Keratinocyte (primary cell): ENCODE measurements at regions not wholly inside any gene's neighbourhood (a gene's known extent, or its start where the extent isn't known, plus 50 kb on each side); places are given as distances from the start of the nearest gene placed in this dataset.
A peak's percentile ranks its signal among the peaks of the same experiment; 100 is the strongest.

Experiments used
- DNase-seq: peaks from one replicate; pipeline ENCODE4 v3.0.0-alpha.2; 2011; ENCODE audit warnings: low read depth, missing footprints, low spot score
- FAIRE-seq: peaks from 2 replicates; lab custom pipeline; 2011; peaks lifted over from hg19 to GRCh38; lab: Jason Lieb, UNC
- H2AFZ ChIP-seq: 2 replicates; pipeline ENCODE4 v1.6.0; 2012; ENCODE audit warnings: low read length, control low read depth, inconsistent platforms; ENCODE audit not compliant: control insufficient read depth
- H3K27ac ChIP-seq: 2 replicates; pipeline ENCODE4 v1.5.1; 2011; ENCODE audit warnings: low read length; ENCODE audit not compliant: control insufficient read depth, insufficient read depth
- H3K27me3 ChIP-seq: 3 replicates; pipeline ENCODE4 v1.6.0; 2011; ENCODE audit warnings: low read length; ENCODE audit not compliant: control insufficient read depth, insufficient read depth; ENCODE audit errors: extremely low read depth
- H3K36me3 ChIP-seq, 2 experiments: 2 replicates in 1 of 2; 3 replicates in 1 of 2; pipeline ENCODE4 v1.5.1; 2011; ENCODE audit warnings: low read length in 2 of 2, mild to moderate bottlenecking in 1 of 2; ENCODE audit not compliant: control insufficient read depth in 2 of 2, insufficient read depth in 2 of 2; ENCODE audit errors: extremely low read depth in 1 of 2
- H3K4me1 ChIP-seq: 3 replicates; pipeline ENCODE4 v1.5.1; 2011; ENCODE audit warnings: low read length; ENCODE audit not compliant: control insufficient read depth, insufficient read depth; ENCODE audit errors: extremely low read depth
- H3K4me2 ChIP-seq: 3 replicates; pipeline ENCODE4 v1.6.0; 2011; ENCODE audit warnings: low read depth, low read length; ENCODE audit not compliant: control insufficient read depth, insufficient read depth; ENCODE audit errors: extremely low read depth
- H3K4me3 ChIP-seq, 3 experiments: fragments of 200-600 bp in 1 of 3; sonication (generic) in 1 of 3; 2 replicates in 2 of 3; 3 replicates in 1 of 3; pipeline ENCODE4 v1.5.1; 2011 to 2016; ENCODE audit warnings: low read length in 3 of 3, mild to moderate bottlenecking in 3 of 3, control low read depth in 2 of 3, inconsistent platforms in 1 of 3, low read depth in 1 of 3, mixed read lengths in 1 of 3, mixed run types in 1 of 3, moderate library complexity in 1 of 3; ENCODE audit not compliant: control insufficient read depth in 2 of 3, insufficient read depth in 2 of 3; ENCODE audit errors: extremely low read depth in 1 of 3
- H3K79me2 ChIP-seq: 2 replicates; pipeline ENCODE4 v1.6.0; 2012; ENCODE audit warnings: low read length; ENCODE audit not compliant: control insufficient read depth, insufficient read depth
- H3K9ac ChIP-seq: 3 replicates; pipeline ENCODE4 v1.6.0; 2011; ENCODE audit warnings: low read length; ENCODE audit not compliant: control insufficient read depth, insufficient read depth; ENCODE audit errors: extremely low read depth
- H3K9me1 ChIP-seq: 3 replicates; pipeline ENCODE4 v1.6.0; 2011; ENCODE audit warnings: low read length; ENCODE audit not compliant: control insufficient read depth, insufficient read depth; ENCODE audit errors: extremely low read depth
- H3K9me3 ChIP-seq: 2 replicates; pipeline ENCODE4 v1.5.1; 2012; ENCODE audit warnings: low read depth, low read length; ENCODE audit not compliant: control insufficient read depth
- H4K20me1 ChIP-seq: 3 replicates; pipeline ENCODE4 v1.6.0; 2011; ENCODE audit warnings: low read length; ENCODE audit not compliant: control insufficient read depth, insufficient read depth; ENCODE audit errors: extremely low read depth
- EZH2 ChIP-seq: IDR thresholded peaks from one replicate; pipeline ENCODE4 v1.6.1; 2012; ENCODE audit warnings: inconsistent platforms, mild to moderate bottlenecking, low read length, moderate library complexity
- dilution Hi-C: fragments of 300-500 bp; cut with MboI; formaldehyde crosslinking; loops from one replicate; pipeline ENCODE4 v1.7.0; 2020; ENCODE audit warnings: low sequenced_read_pairs; ENCODE audit not compliant: extremely low pct_ligation_motif_present
- TF ChIP-seq, protein P1 (sequence below), 3 experiments: IDR thresholded peaks in 1 of 3; conservative IDR thresholded peaks in 1 of 3; optimal IDR thresholded peaks in 1 of 3; 2 replicates in 2 of 3; 3 replicates in 1 of 3; pipeline versions ENCODE3 to v1.5.1; 2011; ENCODE audit warnings: low read length in 3 of 3, mild to moderate bottlenecking in 3 of 3, moderate library complexity in 2 of 3, control low read depth in 1 of 3, inconsistent platforms in 1 of 3; ENCODE audit not compliant: insufficient read depth in 2 of 3; ENCODE audit errors: extremely low read depth in 1 of 3

GRCh38 chr20:11553603-11554002 is 364.1 kb upstream of the BTBD3 start:
- H3K9ac ChIP-seq, result no peak overlapping the region
- H3K9me1 ChIP-seq, result no peaks in the 10 kb centered on the region
- H3K36me3 ChIP-seq, result no peaks in the 10 kb centered on the region
- H3K4me3 ChIP-seq, result no peak overlapping the region
- H3K4me1 ChIP-seq, result no peaks in the 10 kb centered on the region
- no peak overlapping the region for H3K4me2 ChIP-seq
- no peak overlapping the region for H2AFZ ChIP-seq
- no peaks in the 10 kb centered on the region for H4K20me1 ChIP-seq
- TF ChIP-seq, protein P1, sequence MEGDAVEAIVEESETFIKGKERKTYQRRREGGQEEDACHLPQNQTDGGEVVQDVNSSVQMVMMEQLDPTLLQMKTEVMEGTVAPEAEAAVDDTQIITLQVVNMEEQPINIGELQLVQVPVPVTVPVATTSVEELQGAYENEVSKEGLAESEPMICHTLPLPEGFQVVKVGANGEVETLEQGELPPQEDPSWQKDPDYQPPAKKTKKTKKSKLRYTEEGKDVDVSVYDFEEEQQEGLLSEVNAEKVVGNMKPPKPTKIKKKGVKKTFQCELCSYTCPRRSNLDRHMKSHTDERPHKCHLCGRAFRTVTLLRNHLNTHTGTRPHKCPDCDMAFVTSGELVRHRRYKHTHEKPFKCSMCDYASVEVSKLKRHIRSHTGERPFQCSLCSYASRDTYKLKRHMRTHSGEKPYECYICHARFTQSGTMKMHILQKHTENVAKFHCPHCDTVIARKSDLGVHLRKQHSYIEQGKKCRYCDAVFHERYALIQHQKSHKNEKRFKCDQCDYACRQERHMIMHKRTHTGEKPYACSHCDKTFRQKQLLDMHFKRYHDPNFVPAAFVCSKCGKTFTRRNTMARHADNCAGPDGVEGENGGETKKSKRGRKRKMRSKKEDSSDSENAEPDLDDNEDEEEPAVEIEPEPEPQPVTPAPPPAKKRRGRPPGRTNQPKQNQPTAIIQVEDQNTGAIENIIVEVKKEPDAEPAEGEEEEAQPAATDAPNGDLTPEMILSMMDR (optimal IDR thresholded peaks at IDR 0.05 in 1 of 3, IDR thresholded peaks at IDR 0.05 in 1 of 3, conservative IDR thresholded peaks at IDR 0.05 in 1 of 3; ENCODE audit: extremely low read depth in 1 of 3, insufficient read depth in 2 of 3, low read length in 3 of 3), result peak; percentile 33 to 44 (median 34)
- no peak for TF ChIP-seq EZH2
- dilution Hi-C loops, result no loop called here
- H3K27me3 ChIP-seq, result no peaks in the 10 kb centered on the region
- H3K9me3 ChIP-seq, result no peaks in the 10 kb centered on the region
- DNase-seq (no peak), FAIRE-seq (peak; percentile 68)
- H3K27ac ChIP-seq, result no peak overlapping the region
- H3K79me2 ChIP-seq, result no peaks in the 10 kb centered on the region

DNA sequence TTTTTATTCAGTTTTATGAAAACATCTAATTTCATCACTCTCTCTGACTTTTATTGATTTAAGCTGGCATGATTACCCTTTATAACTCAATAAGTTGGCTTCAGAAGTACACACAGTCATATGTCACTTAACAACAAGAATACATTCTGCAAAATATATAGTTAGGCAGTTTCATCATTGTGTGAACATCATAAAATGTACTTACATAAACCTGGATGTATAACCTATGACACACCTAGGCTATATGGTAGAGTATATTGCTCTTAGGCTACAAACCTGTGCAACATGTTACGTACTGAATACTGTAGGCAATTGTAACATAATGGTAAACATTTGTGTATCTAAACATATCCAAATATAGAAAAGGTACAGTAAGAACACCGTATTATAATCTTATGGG is 362.2 kb upstream of the BTBD3 start:
- dilution Hi-C loops, result no loop called here
- no peak for FAIRE-seq

More for the DNA sequence above, 362.2 kb upstream of the BTBD3 start:
- Histone ChIP-seq H3K9me3 (no peaks in the 10 kb centered on the region), H3K4me2 (no peak overlapping the region), H3K36me3 (no peaks in the 10 kb centered on the region), H3K27me3 (no peaks in the 10 kb centered on the region), H2AFZ (no peak overlapping the region), H3K79me2 (no peaks in the 10 kb centered on the region), H3K9me1 (no peaks in the 10 kb centered on the region), H3K27ac (no peak overlapping the region), H3K4me1 (no peaks in the 10 kb centered on the region), H3K4me3 (no peak overlapping the region), H3K9ac (no peak overlapping the region), H4K20me1 (no peaks in the 10 kb centered on the region)
- no peak for TF ChIP-seq EZH2
- TF ChIP-seq, protein P1 (optimal IDR thresholded peaks at IDR 0.05 in 1 of 3, IDR thresholded peaks at IDR 0.05 in 1 of 3, conservative IDR thresholded peaks at IDR 0.05 in 1 of 3; ENCODE audit: extremely low read depth in 1 of 3, insufficient read depth in 2 of 3, low read length in 3 of 3), result no peak
- DNase-seq, result no peak
